Endothelial cell of umbilical vein (primary cell): ENCODE measurements at regions not wholly inside any gene's neighbourhood (a gene's known extent, or its start where the extent isn't known, plus 50 kb on each side); places are given as distances from the start of the nearest gene placed in this dataset.

Source experiments
- BruUV-seq: library from RNA; stranded (reverse); fragments of 400-500 nt; replicated peaks from 2 replicates; lab custom pipeline; 2021; lab: Mats Ljungman, UMichigan
- CTCF ChIA-PET: fragments of 300-600, 350-600 bp; sonication (Branson Sonifier 250); formaldehyde crosslinking; loops from one replicate; lab custom pipeline; 2021; ENCODE audit warnings: antibody characterized with exemption, inconsistent platforms; lab: Charles Lee
- POLR2A ChIA-PET: fragments of 300-600, 350-600 bp; sonication (Branson Sonifier 250); formaldehyde crosslinking; loops from one replicate; lab custom pipeline; 2021; ENCODE audit warnings: antibody characterized with exemption, inconsistent platforms; lab: Charles Lee
- DNase-seq: peaks from one replicate; pipeline ENCODE4 v3.0.0-alpha.2; 2011; ENCODE audit warnings: low read depth, low spot score
- FAIRE-seq: peaks from 2 replicates; lab custom pipeline; 2011; peaks lifted over from hg19 to GRCh38; lab: Jason Lieb, UNC
- H2AFZ ChIP-seq: 2 replicates; pipeline ENCODE4 v1.6.0; 2012; ENCODE audit warnings: low read depth, low read length, control low read depth, inconsistent platforms
- H3K27ac ChIP-seq: 2 replicates; pipeline ENCODE4 v1.5.1; 2011; ENCODE audit warnings: low read depth, mild to moderate bottlenecking, control low read depth, low read length, moderate library complexity; ENCODE audit not compliant: insufficient read depth
- H3K27me3 ChIP-seq, 2 experiments: 2 replicates each; pipeline versions ENCODE4 v1.6.0 to v1.6.1; 2011; ENCODE audit warnings: low read length in 2 of 2, mixed read lengths in 1 of 2; ENCODE audit not compliant: control insufficient read depth in 2 of 2, insufficient read depth in 2 of 2
- H3K36me3 ChIP-seq, 2 experiments: 2 replicates in 1 of 2; 3 replicates in 1 of 2; pipeline ENCODE4 v1.5.1; 2011; ENCODE audit warnings: low read length in 2 of 2, mild to moderate bottlenecking in 1 of 2, moderate library complexity in 1 of 2; ENCODE audit not compliant: control insufficient read depth in 2 of 2, insufficient read depth in 2 of 2; ENCODE audit errors: extremely low read depth in 1 of 2
- H3K4me1 ChIP-seq: 3 replicates; pipeline ENCODE4 v1.5.1; 2011; ENCODE audit warnings: mild to moderate bottlenecking, low read length; ENCODE audit not compliant: control insufficient read depth, insufficient read depth; ENCODE audit errors: extremely low read depth
- H3K4me2 ChIP-seq: 2 replicates; pipeline ENCODE4 v1.6.1; 2011; ENCODE audit warnings: low read length, control low read depth, mixed read lengths; ENCODE audit not compliant: insufficient read depth
- H3K4me3 ChIP-seq, 3 experiments: fragments of 200-600 bp in 1 of 3; sonication (generic), shearing (Covaris generic) in 1 of 3; replicated peaks in 1 of 3; 2 replicates each; pipeline ENCODE4 v1.5.1; 2011 to 2016; ENCODE audit warnings: control low read depth in 3 of 3, low read length in 3 of 3, mild to moderate bottlenecking in 2 of 3, inconsistent platforms in 1 of 3, low read depth in 1 of 3, moderate library complexity in 1 of 3; ENCODE audit not compliant: insufficient read depth in 1 of 3
- H3K79me2 ChIP-seq: 2 replicates; pipeline ENCODE4 v1.6.0; 2012; ENCODE audit warnings: low read length, inconsistent platforms; ENCODE audit not compliant: control insufficient read depth, insufficient read depth
- H3K9ac ChIP-seq: replicated peaks from 2 replicates; pipeline ENCODE3; 2011; ENCODE audit warnings: low read length, control low read depth; ENCODE audit not compliant: insufficient read depth; ENCODE audit errors: extremely low read depth
- H3K9me1 ChIP-seq: replicated peaks from 3 replicates; pipeline ENCODE4 v1.6.0; 2011; ENCODE audit warnings: mild to moderate bottlenecking, low read length; ENCODE audit not compliant: control insufficient read depth, insufficient read depth; ENCODE audit errors: extremely low read depth
- H3K9me3 ChIP-seq: replicated peaks from 2 replicates; pipeline ENCODE4 v1.5.1; 2012; ENCODE audit warnings: low read length, inconsistent platforms; ENCODE audit not compliant: control insufficient read depth, insufficient read depth
- H4K20me1 ChIP-seq: replicated peaks from 2 replicates; pipeline ENCODE3; 2011; ENCODE audit warnings: mild to moderate bottlenecking, low read length; ENCODE audit not compliant: control insufficient read depth, insufficient read depth; ENCODE audit errors: extremely low read depth
- FOS ChIP-seq: IDR thresholded peaks from 2 replicates; pipeline ENCODE4 v1.6.1; 2011; ENCODE audit warnings: mild to moderate bottlenecking, low read length, moderate library complexity, borderline replicate concordance; ENCODE audit not compliant: insufficient read depth
- GATA2 ChIP-seq: IDR thresholded peaks from 2 replicates; pipeline ENCODE4 v1.7.0; 2011; ENCODE audit warnings: low read depth, mild to moderate bottlenecking, moderate library complexity, mixed read lengths, low read length; ENCODE audit not compliant: insufficient read length, insufficient read depth
- JUN ChIP-seq: IDR thresholded peaks from 2 replicates; pipeline ENCODE4 v1.6.1; 2011; ENCODE audit warnings: borderline replicate concordance, low read depth; ENCODE audit not compliant: insufficient read length, insufficient read depth
- MAX ChIP-seq: IDR thresholded peaks from 2 replicates; pipeline ENCODE4 v1.6.1; 2011; ENCODE audit not compliant: insufficient read depth, insufficient read length
- MYC ChIP-seq: IDR thresholded peaks from one replicate; pipeline ENCODE4 v1.6.1; 2011; ENCODE audit warnings: mild to moderate bottlenecking, low read depth, low read length
- POLR2A ChIP-seq: IDR thresholded peaks from 2 replicates; pipeline ENCODE4 v1.6.1; 2012; ENCODE audit warnings: low read depth, mild to moderate bottlenecking, control low read depth, low read length
- dilution Hi-C: fragments of 300-500 bp; cut with MboI; formaldehyde crosslinking; loops from one replicate; pipeline ENCODE4 v1.15.0; 2019; ENCODE audit warnings: low sequenced_read_pairs; ENCODE audit not compliant: extremely low pct_ligation_motif_present
- intact Hi-C: fragments of 100-400 bp; cut with micrococcal nuclease; formaldehyde crosslinking; loops from one replicate; pipeline ENCODE4 v1.10.0; 2022
- TF ChIP-seq, protein P1 (sequence below), 2 donors: IDR thresholded peaks; 1 replicate in 1 of 2; 2 replicates in 1 of 2; pipeline ENCODE4 v1.5.1; 2011; ENCODE audit warnings: low read length in 2 of 2, mild to moderate bottlenecking in 2 of 2, moderate library complexity in 2 of 2, control low read depth in 1 of 2, inconsistent platforms in 1 of 2, low read depth in 1 of 2; ENCODE audit not compliant: insufficient read depth in 1 of 2; ENCODE audit errors: extremely low read depth in 1 of 2

GRCh38 chr12:9389796-9390195, 181.6 kb upstream of the PZP start:
- TF ChIP-seq POLR2A (no peak), GATA2 (no peak), MAX (no peak), FOS (no peak), JUN (no peak), MYC (no peak)
- TF ChIP-seq, protein P1, sequence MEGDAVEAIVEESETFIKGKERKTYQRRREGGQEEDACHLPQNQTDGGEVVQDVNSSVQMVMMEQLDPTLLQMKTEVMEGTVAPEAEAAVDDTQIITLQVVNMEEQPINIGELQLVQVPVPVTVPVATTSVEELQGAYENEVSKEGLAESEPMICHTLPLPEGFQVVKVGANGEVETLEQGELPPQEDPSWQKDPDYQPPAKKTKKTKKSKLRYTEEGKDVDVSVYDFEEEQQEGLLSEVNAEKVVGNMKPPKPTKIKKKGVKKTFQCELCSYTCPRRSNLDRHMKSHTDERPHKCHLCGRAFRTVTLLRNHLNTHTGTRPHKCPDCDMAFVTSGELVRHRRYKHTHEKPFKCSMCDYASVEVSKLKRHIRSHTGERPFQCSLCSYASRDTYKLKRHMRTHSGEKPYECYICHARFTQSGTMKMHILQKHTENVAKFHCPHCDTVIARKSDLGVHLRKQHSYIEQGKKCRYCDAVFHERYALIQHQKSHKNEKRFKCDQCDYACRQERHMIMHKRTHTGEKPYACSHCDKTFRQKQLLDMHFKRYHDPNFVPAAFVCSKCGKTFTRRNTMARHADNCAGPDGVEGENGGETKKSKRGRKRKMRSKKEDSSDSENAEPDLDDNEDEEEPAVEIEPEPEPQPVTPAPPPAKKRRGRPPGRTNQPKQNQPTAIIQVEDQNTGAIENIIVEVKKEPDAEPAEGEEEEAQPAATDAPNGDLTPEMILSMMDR (IDR thresholded peaks at IDR 0.05; ENCODE audit: extremely low read depth in 1 of 2, insufficient read depth in 1 of 2, low read depth in 1 of 2, low read length in 2 of 2), result no peak
- H3K79me2 ChIP-seq, result no peaks in the 10 kb centered on the region
- peaks cover 7 to 12% of the 10 kb centered on the region in 2 experiments for H3K27me3 ChIP-seq
- ChIA-PET CTCF (no interaction called here), POLR2A (no interaction called here)
- H3K27ac ChIP-seq, result no peak overlapping the region
- intact Hi-C loops (no loop called here), dilution Hi-C loops (no loop called here)
- H3K4me3 ChIP-seq, result no peak overlapping the region
- H3K9ac ChIP-seq, result no peak overlapping the region
- H4K20me1 ChIP-seq, result no peaks in the 10 kb centered on the region
- no peaks in the 10 kb centered on the region for H3K9me1 ChIP-seq
- no TSS peak for BruUV-seq
- H3K36me3 ChIP-seq, result no peaks in the 10 kb centered on the region
- no peaks in the 10 kb centered on the region for H3K4me1 ChIP-seq
- no peak for DNase-seq
- FAIRE-seq, result no peak
- H3K4me2 ChIP-seq, result no peak overlapping the region
- H2AFZ ChIP-seq, result no peak overlapping the region
- H3K9me3 ChIP-seq, result no peaks in the 10 kb centered on the region
